ENCODE measurements at regions not wholly inside any gene's neighbourhood (a gene's known extent, or its start where the extent isn't known, plus 50 kb on each side); places are given as distances from the start of the nearest gene placed in this dataset.

DNA sequence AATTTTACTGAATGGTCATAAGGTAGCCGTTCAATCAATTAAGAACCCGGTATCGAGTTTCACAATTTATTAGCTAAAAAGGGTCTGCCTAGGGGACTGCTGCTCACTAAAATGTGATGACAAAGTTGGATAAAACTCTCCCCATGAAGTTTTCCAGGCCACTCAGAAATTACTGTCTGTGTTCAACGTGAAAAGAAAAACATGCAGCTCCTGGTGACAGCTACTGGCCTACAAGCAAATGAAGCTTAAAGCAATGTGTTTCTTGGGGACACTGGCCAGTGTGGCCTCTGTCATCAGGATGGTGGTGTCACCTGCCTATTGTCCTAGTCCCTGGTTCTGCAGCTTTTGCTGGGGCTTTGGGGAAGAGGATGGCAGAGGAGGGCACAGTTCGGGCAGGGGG lies 222.6 kb downstream of the WDR11 start:
- H3K27ac ChIP-seq: no peak overlapping the region
- intact Hi-C loops (cut with DNase I): no loop called here
- H3K4me1 ChIP-seq (replicated peaks in 1 of 2): no peaks in the 10 kb centered on the region
- no peak for DNase-seq
- H3K36me3 ChIP-seq (replicated peaks in 1 of 2): no peaks in the 10 kb centered on the region
- TF ChIP-seq, protein P1, sequence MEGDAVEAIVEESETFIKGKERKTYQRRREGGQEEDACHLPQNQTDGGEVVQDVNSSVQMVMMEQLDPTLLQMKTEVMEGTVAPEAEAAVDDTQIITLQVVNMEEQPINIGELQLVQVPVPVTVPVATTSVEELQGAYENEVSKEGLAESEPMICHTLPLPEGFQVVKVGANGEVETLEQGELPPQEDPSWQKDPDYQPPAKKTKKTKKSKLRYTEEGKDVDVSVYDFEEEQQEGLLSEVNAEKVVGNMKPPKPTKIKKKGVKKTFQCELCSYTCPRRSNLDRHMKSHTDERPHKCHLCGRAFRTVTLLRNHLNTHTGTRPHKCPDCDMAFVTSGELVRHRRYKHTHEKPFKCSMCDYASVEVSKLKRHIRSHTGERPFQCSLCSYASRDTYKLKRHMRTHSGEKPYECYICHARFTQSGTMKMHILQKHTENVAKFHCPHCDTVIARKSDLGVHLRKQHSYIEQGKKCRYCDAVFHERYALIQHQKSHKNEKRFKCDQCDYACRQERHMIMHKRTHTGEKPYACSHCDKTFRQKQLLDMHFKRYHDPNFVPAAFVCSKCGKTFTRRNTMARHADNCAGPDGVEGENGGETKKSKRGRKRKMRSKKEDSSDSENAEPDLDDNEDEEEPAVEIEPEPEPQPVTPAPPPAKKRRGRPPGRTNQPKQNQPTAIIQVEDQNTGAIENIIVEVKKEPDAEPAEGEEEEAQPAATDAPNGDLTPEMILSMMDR (IDR thresholded peaks at IDR 0.05): no peak
- TF ChIP-seq POLR2A (IDR thresholded peaks at IDR 0.05): no peak
- no peak overlapping the region for H3K4me3 ChIP-seq
- H3K27me3 ChIP-seq: no peaks in the 10 kb centered on the region
- H3K9me3 ChIP-seq (replicated peaks in 1 of 3): no peaks in the 10 kb centered on the region
- WGBS, 4 donors: 85 to 89% (median 87%) methylated on average over 5 of the region's 5 CpGs

DNA sequence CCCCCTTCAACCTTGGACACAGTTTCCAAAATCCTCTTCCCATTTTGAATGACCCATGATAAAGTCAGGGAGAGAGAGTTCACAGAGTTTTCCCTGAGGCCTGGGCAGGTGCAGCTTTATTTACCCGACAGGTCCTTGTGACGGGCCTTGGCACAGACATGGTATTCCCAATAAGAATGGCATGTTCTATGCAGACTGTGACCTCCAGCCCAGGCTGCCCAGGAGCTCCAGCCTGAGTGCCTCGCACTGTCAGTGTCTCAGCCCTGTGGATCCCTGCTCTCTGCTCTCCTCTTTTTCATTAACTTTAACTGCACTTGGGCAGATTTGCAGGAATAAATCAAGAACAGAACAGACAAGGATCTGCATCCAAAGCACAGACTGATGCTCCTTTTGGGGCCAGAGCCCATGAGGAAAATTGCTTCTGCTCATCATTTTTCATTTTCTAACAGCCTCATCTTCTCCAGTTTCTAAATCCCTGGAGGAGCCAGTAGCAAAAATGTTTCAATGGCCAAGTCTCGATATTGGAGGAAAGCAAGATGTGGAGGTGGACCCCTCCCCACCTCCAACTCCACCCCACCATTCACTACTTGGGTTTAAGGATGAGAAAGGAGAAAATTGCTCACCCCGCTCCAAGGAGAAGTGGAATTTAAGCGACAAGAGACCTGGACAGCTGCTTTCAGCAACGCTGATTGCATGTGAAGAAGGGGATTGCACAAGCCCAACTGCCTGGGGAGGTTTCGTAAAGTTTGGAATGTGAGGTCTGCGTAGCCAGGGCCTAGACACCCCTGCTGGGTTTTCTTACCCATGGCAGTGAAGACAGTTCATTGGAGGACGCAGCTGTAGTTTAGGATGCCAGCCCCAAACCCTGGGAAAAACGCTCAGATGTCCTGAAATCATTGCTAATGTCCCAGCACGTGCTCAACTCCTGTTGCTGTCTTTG lies 225.9 kb downstream of the WDR11 start:
- no peak overlapping the region for H3K27ac ChIP-seq

DNA sequence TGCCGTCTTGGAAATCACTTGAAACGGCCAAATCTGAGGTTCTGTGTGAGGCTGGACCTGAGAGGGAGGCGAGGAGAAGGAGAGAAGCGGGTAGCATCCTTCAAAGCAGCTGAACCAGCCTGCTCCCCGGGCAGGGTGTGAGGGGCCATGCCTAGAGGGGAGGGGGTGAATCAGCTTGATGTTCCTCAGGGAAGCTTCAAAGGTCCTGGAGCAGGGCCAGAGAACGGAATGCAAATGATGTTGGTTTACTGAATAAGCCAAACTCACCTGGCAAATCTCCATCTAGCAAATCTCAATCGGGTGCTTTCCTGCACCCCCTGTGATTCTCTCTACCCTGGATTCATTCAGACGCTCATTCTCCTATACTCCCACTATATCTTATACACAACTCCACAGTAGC lies 226.9 kb downstream of the WDR11 start:
- Histone ChIP-seq H3K4me1 (replicated peaks in 1 of 2) (no peaks in the 10 kb centered on the region), H3K27me3 (no peaks in the 10 kb centered on the region), H3K4me3 (no peak overlapping the region), H3K36me3 (replicated peaks in 1 of 2) (no peaks in the 10 kb centered on the region), H3K9me3 (replicated peaks in 1 of 3) (no peaks in the 10 kb centered on the region), H3K27ac (no peak overlapping the region)
- intact Hi-C loops (cut with DNase I): no loop called here
- WGBS, 4 donors: 76 to 91% (median 83%) methylated on average over 7 to 8 of the region's 8 CpGs
- TF ChIP-seq, protein P1 (IDR thresholded peaks at IDR 0.05): no peak
- DNase-seq: no peak

More for the DNA sequence above, 225.9 kb downstream of the WDR11 start:
- Histone ChIP-seq H3K36me3 (replicated peaks in 1 of 2) (no peaks in the 10 kb centered on the region), H3K4me3 (no peak overlapping the region), H3K4me1 (replicated peaks in 1 of 2) (no peaks in the 10 kb centered on the region), H3K27me3 (no peaks in the 10 kb centered on the region), H3K9me3 (replicated peaks in 1 of 3) (no peaks in the 10 kb centered on the region)
- intact Hi-C loops (cut with DNase I): no loop called here
- TF ChIP-seq, protein P1 (IDR thresholded peaks at IDR 0.05): no peak
- TF ChIP-seq POLR2A (IDR thresholded peaks at IDR 0.05): no peak
- DNase-seq: no peak
- WGBS, 4 donors: 72 to 81% (median 77%) methylated on average over 12 of the region's 12 CpGs

DNA sequence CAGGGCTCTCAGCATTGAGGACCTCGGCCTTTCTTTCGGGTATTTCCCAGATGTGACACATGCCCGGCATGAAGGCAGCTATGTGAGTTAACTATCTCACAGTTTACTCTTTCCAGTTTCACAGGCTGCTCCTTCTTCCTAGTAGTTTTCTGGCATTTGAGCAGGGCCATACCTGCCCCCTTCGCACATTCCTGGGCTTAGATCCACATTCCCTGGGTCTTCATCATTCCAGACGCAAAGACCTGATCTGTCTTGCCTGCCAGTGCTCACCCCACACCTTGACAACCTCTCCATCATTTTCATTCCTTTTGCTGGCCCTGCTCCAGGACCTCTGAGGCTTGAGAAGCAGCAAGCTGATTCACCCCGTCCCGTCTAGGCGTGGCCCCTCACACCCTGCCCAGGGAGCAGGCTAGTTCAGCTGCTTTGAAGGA lies 227.5 kb downstream of the WDR11 start:
- no peaks in the 10 kb centered on the region for H3K4me1 ChIP-seq (replicated peaks in 1 of 2)
- DNase-seq: no peak
- H3K36me3 ChIP-seq (replicated peaks in 1 of 2): no peaks in the 10 kb centered on the region
- no peak overlapping the region for H3K4me3 ChIP-seq
- no peak for TF ChIP-seq POLR2A (IDR thresholded peaks at IDR 0.05)
- no peak overlapping the region for H3K27ac ChIP-seq
- intact Hi-C loops (cut with DNase I): no loop called here
- no peaks in the 10 kb centered on the region for H3K27me3 ChIP-seq
- 83 to 88% (median 85%) methylated on average over 7 to 8 of the region's 8 CpGs for WGBS, 4 donors
- H3K9me3 ChIP-seq (replicated peaks in 1 of 3): no peaks in the 10 kb centered on the region

DNA sequence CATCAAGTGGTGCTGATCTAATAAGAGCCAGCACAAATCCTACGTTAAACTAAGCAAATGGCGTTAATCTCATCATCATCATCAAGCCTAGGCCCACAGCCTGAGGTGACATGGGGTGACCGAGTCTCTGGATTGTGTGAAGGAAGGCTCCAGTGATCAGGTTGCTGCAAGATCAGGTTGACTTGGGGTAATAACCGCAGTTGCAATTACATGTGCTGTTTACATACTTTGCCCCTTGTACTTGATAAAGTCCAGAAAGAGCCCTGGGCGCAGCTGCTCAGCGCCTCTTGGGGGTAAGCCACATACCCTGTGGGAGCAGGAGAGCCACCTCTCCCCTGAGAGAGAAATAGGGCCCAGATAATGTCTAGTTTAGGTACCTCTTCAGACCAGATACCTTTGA lies 228.1 kb downstream of the WDR11 start:
- peaks cover 0 to 3% of the 10 kb centered on the region in 2 donors for H3K4me1 ChIP-seq (replicated peaks in 1 of 2)
- 81 to 100% (median 91%) methylated on average over 4 to 6 of the region's 6 CpGs for WGBS, 4 donors
- intact Hi-C loops (cut with DNase I): no loop called here

More for the DNA sequence above, 228.1 kb downstream of the WDR11 start:
- Histone ChIP-seq H3K36me3 (replicated peaks in 1 of 2) (no peaks in the 10 kb centered on the region), H3K9me3 (replicated peaks in 1 of 3) (no peaks in the 10 kb centered on the region), H3K27ac (no peak overlapping the region), H3K27me3 (no peaks in the 10 kb centered on the region), H3K4me3 (no peak overlapping the region)
- no peak for DNase-seq
- TF ChIP-seq, protein P1 (IDR thresholded peaks at IDR 0.05): no peak
